ENCODE measurements at regions not wholly inside any gene's neighbourhood (a gene's known extent, or its start where the extent isn't known, plus 50 kb on each side); places are given as distances from the start of the nearest gene placed in this dataset.
A peak's percentile ranks its signal among the peaks of the same experiment; 100 is the strongest.

DNA sequence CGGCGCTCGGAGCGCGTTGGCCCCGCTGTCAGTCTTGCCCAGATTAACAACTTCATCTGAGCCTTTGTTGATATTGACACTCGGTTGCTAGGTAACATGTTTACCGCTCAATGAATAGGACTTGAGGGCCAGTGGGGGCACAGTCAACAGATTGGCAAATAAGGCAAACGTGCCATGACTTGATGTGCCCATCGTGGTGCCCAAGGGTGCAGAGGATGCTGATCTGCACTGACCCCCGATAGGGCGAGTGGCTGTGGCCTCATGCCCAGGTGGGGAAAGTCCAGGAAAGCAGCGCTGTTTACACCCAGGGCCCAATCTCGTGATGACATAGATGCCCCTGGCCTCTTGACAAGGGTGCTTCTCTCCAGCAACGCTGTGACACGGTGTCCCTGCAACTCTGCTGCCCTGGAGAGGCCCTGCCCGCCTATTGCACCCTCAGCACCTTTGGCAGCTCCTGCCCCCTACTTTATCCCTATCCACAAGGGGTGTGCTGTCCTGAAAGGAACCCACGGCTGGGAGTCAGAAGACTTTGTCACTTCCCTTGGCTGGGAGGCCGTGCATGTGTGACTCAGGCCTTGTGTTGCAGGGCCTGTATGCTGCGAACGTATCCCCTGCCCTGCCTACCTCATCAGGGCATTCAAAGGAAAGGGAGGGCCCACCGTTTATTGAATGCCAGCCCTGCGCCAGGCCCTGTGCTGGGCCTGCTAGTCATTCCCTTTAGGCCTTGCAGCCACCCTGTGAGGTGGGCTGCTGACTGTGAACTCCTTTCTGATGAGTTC lies 158.0 kb downstream of the INHBB start:
- Histone ChIP-seq H3K14ac (ENCODE audit: insufficient read length) (no peak overlapping the region), H2BK15ac (ENCODE audit: low read length) (no peak overlapping the region), H2BK20ac (ENCODE audit: low read length) (no peak overlapping the region), H3K23me2 (ENCODE audit: low read depth, low read length) (no peaks in the 10 kb centered on the region), H3K56ac (replicated peaks; ENCODE audit: insufficient read length, low read depth, low read length) (no peak overlapping the region), H2BK120ac (replicated peaks; ENCODE audit: low read depth, low read length) (no peak overlapping the region), H3K4me3 (ENCODE audit: extremely low read depth in 1 of 4, insufficient read depth in 2 of 4, low read depth in 3 of 4, low read length in 4 of 4) (no peak overlapping the region), H2AFZ (ENCODE audit: low read length) (no peak overlapping the region), H4K8ac (ENCODE audit: extremely low read depth, insufficient read depth, low read length) (peak overlapping the region; percentile 9; the same call in 1 of the 2 replicates), H4K5ac (ENCODE audit: insufficient read length, low read depth, low read length) (no peak overlapping the region), H2AK5ac (ENCODE audit: low read depth, low read length) (no peak overlapping the region), H3K4me1 (replicated peaks in 1 of 4; ENCODE audit: control insufficient read depth in 3 of 4, insufficient read depth in 4 of 4, low read length in 3 of 4) (no peaks in the 10 kb centered on the region; a peak in 1 of 7 replicates), H4K20me1 (replicated peaks in 1 of 2; ENCODE audit: control insufficient read depth in 1 of 2, insufficient read depth in 2 of 2, low read length in 2 of 2) (peaks cover 0 to 3% of the 10 kb centered on the region in 2 experiments), H3K9ac (replicated peaks in 1 of 4; ENCODE audit: extremely low read depth in 1 of 4, low read depth in 3 of 4, low read length in 3 of 4) (peak overlapping the region in 1 of 4 experiments; percentile 29; a peak in 2 of 7 replicates), H3K23ac (ENCODE audit: insufficient read length) (no peak overlapping the region), H3K36me3 (ENCODE audit: control insufficient read depth in 2 of 4, insufficient read depth in 4 of 4, low read length in 3 of 4) (no peaks in the 10 kb centered on the region), H3K4me2 (ENCODE audit: insufficient read depth in 1 of 2, low read depth in 2 of 2, low read length in 2 of 2) (no peak overlapping the region), H3K27me3 (replicated peaks in 1 of 4; ENCODE audit: control insufficient read depth in 3 of 4, extremely low read depth in 1 of 4, insufficient read depth in 3 of 4, low read length in 3 of 4) (peaks cover 0 to 7% (median 2%) of the 10 kb centered on the region in 4 experiments; a peak in 3 of 7 replicates), H3K9me3 (ENCODE audit: insufficient read depth in 2 of 2, low read depth in 1 of 2, low read length in 1 of 2) (no peaks in the 10 kb centered on the region), H3K4ac (replicated peaks; ENCODE audit: insufficient read length, low read depth, low read length) (no peak overlapping the region), H2BK12ac (ENCODE audit: low read depth, low read length) (no peak overlapping the region; the same call in 1 of the 2 replicates), H2BK5ac (ENCODE audit: low read depth, low read length) (no peak overlapping the region), H3K79me2 (ENCODE audit: control insufficient read depth in 1 of 2, insufficient read depth in 2 of 2, low read length in 2 of 2) (no peaks in the 10 kb centered on the region), H4K91ac (replicated peaks; ENCODE audit: insufficient read length, low read length) (no peak overlapping the region), H3K18ac (ENCODE audit: extremely low read depth, low read length) (no peak overlapping the region), H3K79me1 (ENCODE audit: low read depth, low read length) (no peaks in the 10 kb centered on the region), H3K27ac (ENCODE audit: low read depth, low read length) (peak overlapping the region; percentile 44; the same call in 1 of the 2 replicates)
- no peak for DNase-seq (ENCODE audit: low read depth in 1 of 2, low spot score in 2 of 2)
- FAIRE-seq = no peak
- CTCF ChIA-PET (ENCODE audit: partially characterized antibody) = interaction anchor here (1.0 to 10.8 kb wide), 4 partner anchors 7 to 42 kb away, joined by 3 to 91 read pairs (median 10); no protein-coding TSS in a partner anchor
- WGBS, 2 experiments (ENCODE audit: extremely low coverage in 1 of 2, insufficient coverage in 1 of 2, insufficient read length in 1 of 2, insufficient replicate concordance in 2 of 2, low coverage in 1 of 2, low lambda C conversion rate in 2 of 2, missing lambda C conversion rate in 1 of 2) = 86% methylated on average over 23 of the region's 23 CpGs; no CpG with 5 or more reads in 1 of the 2 experiments
- POLR2A ChIA-PET (ENCODE audit: partially characterized antibody) = no interaction called here
- TF ChIP-seq HDAC6 (IDR thresholded peaks at IDR 0.05; ENCODE audit: low read depth, low read length) (no peak), BCL11A (IDR thresholded peaks at IDR 0.05; ENCODE audit: low read depth in 2 of 2, low read length in 2 of 2) (no peak), CHD1 (IDR thresholded peaks at IDR 0.05; ENCODE audit: low read depth, low read length) (no peak), SUZ12 (IDR thresholded peaks at IDR 0.05; ENCODE audit: low read length) (no peak), TBP (IDR thresholded peaks at IDR 0.05; ENCODE audit: low read depth, low read length) (no peak), POLR2AphosphoS5 (IDR thresholded peaks at IDR 0.05; ENCODE audit: low read depth, low read length) (no peak), TAF7 (optimal IDR thresholded peaks at IDR 0.05; ENCODE audit: borderline replicate concordance, low read depth, low read length) (no peak)
- TF ChIP-seq, protein P1, sequence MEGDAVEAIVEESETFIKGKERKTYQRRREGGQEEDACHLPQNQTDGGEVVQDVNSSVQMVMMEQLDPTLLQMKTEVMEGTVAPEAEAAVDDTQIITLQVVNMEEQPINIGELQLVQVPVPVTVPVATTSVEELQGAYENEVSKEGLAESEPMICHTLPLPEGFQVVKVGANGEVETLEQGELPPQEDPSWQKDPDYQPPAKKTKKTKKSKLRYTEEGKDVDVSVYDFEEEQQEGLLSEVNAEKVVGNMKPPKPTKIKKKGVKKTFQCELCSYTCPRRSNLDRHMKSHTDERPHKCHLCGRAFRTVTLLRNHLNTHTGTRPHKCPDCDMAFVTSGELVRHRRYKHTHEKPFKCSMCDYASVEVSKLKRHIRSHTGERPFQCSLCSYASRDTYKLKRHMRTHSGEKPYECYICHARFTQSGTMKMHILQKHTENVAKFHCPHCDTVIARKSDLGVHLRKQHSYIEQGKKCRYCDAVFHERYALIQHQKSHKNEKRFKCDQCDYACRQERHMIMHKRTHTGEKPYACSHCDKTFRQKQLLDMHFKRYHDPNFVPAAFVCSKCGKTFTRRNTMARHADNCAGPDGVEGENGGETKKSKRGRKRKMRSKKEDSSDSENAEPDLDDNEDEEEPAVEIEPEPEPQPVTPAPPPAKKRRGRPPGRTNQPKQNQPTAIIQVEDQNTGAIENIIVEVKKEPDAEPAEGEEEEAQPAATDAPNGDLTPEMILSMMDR (IDR thresholded peaks at IDR 0.05; ENCODE audit: control extremely low read depth in 1 of 3, insufficient read depth in 1 of 3, low read depth in 1 of 3, low read length in 3 of 3) = no peak
- TF ChIP-seq, protein P2, sequence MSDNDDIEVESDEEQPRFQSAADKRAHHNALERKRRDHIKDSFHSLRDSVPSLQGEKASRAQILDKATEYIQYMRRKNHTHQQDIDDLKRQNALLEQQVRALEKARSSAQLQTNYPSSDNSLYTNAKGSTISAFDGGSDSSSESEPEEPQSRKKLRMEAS (IDR thresholded peaks at IDR 0.05) = no peak
